ENCODE measurements at regions not wholly inside any gene's neighbourhood (a gene's known extent, or its start where the extent isn't known, plus 50 kb on each side); places are given as distances from the start of the nearest gene placed in this dataset.

DNA sequence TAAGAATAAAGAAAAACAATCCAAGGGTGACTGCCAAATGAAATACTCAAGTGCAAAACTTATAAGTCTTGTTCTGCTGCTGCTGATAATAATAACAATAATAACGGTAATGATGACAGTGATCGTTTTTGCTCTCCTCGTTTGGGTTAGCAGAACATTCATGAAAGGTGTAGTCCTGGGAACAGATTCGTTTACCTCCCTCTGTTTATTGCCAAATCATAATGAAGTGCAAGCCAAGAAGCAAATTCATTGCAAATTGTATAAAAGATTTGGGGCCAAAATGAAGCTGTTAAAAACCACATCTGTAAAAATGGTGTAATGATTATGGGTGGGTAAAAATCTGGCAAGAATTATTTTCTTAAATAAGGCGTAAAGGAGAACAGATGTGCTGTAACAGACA, 587.2 kb upstream of the MKI67 start:
- TF ChIP-seq, protein P1, sequence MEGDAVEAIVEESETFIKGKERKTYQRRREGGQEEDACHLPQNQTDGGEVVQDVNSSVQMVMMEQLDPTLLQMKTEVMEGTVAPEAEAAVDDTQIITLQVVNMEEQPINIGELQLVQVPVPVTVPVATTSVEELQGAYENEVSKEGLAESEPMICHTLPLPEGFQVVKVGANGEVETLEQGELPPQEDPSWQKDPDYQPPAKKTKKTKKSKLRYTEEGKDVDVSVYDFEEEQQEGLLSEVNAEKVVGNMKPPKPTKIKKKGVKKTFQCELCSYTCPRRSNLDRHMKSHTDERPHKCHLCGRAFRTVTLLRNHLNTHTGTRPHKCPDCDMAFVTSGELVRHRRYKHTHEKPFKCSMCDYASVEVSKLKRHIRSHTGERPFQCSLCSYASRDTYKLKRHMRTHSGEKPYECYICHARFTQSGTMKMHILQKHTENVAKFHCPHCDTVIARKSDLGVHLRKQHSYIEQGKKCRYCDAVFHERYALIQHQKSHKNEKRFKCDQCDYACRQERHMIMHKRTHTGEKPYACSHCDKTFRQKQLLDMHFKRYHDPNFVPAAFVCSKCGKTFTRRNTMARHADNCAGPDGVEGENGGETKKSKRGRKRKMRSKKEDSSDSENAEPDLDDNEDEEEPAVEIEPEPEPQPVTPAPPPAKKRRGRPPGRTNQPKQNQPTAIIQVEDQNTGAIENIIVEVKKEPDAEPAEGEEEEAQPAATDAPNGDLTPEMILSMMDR (IDR thresholded peaks at IDR 0.05; ENCODE audit: low read depth, low read length, poor library complexity, severe bottlenecking) = no peak
- no peak for TF ChIP-seq EZH2phosphoT487 (IDR thresholded peaks at IDR 0.05; ENCODE audit: borderline replicate concordance, low read length)

Measured in DOHH2 (cell line).